Mucosa of rectum (tissue), 2 donors: ENCODE measurements at regions not wholly inside any gene's neighbourhood (a gene's known extent, or its start where the extent isn't known, plus 50 kb on each side); places are given as distances from the start of the nearest gene placed in this dataset.

ENCODE experiments used
- H3K27ac ChIP-seq, 2 donors: one replicate each; pipeline ENCODE4 v1.7.0; 2013; ENCODE audit warnings: inconsistent platforms in 2 of 2, low read depth in 2 of 2, low read length in 2 of 2
- H3K27me3 ChIP-seq, 2 donors: one replicate each; pipeline ENCODE4 v1.7.0; 2013; ENCODE audit warnings: low read length in 2 of 2; ENCODE audit not compliant: control insufficient read depth in 2 of 2, insufficient read depth in 2 of 2
- H3K36me3 ChIP-seq, 2 donors: one replicate each; pipeline ENCODE4 v1.7.0; 2013; ENCODE audit warnings: low read length in 2 of 2; ENCODE audit not compliant: control insufficient read depth in 2 of 2, insufficient read depth in 2 of 2
- H3K4me1 ChIP-seq, 2 donors: one replicate each; pipeline ENCODE4 v1.7.0; 2013; ENCODE audit warnings: low read length in 2 of 2, mild to moderate bottlenecking in 1 of 2; ENCODE audit not compliant: control insufficient read depth in 2 of 2, insufficient read depth in 2 of 2
- H3K4me3 ChIP-seq, 2 donors: one replicate each; pipeline ENCODE4 v1.7.0; 2013; ENCODE audit warnings: low read length in 2 of 2
- H3K9ac ChIP-seq, 2 donors: one replicate each; pipeline ENCODE4 v1.7.0; 2013; ENCODE audit warnings: low read length in 2 of 2, low read depth in 1 of 2, mild to moderate bottlenecking in 1 of 2
- H3K9me3 ChIP-seq, 2 donors: one replicate each; pipeline ENCODE4 v1.7.0; 2013; ENCODE audit warnings: low read length in 2 of 2; ENCODE audit not compliant: control insufficient read depth in 2 of 2
- donor health status: healthy.
- donor health status: Normal muscosa, but diverticular disease.

- no peaks in the 10 kb centered on the region for H3K36me3 ChIP-seq
- peaks cover 0 to 2% of the 10 kb centered on the region in 2 donors for H3K27me3 ChIP-seq
- no peak overlapping the region for H3K9ac ChIP-seq
- H3K4me3 ChIP-seq = no peak overlapping the region
- no peak overlapping the region for H3K27ac ChIP-seq
- H3K9me3 ChIP-seq = no peaks in the 10 kb centered on the region
- H3K4me1 ChIP-seq = no peaks in the 10 kb centered on the region
These were observed 81.4 kb upstream of the COL5A1 start for GRCh38 chr9:134560206-134560605.

DNA sequence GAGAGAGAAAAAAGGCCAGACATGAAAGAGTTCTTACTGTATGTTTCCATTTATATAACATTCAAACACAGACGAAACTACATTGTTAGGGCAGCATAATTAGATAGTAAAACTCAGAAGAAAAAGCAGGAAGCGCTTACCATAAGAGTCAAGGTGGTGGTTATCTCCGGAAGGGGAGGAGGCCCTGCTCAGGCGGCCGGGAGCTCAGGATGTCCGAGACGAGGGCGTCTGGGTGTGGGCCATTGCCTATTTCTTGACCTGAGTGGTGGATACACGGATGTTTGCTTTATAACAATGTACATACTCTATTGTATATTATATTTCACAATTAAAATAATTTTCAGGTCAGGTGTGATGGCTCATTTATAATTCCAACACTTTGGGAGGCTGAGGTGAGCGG lies 80.9 kb upstream of the COL5A1 start:
- no peak overlapping the region for H3K4me3 ChIP-seq
- H3K27me3 ChIP-seq = peaks cover 0 to 2% of the 10 kb centered on the region in 2 donors
- no peaks in the 10 kb centered on the region for H3K9me3 ChIP-seq
- no peak overlapping the region for H3K27ac ChIP-seq
- H3K4me1 ChIP-seq = no peaks in the 10 kb centered on the region
- no peaks in the 10 kb centered on the region for H3K36me3 ChIP-seq
- H3K9ac ChIP-seq = no peak overlapping the region

- Histone ChIP-seq H3K4me3 (no peak overlapping the region), H3K27me3 (peaks cover 0 to 2% of the 10 kb centered on the region in 2 donors), H3K9ac (no peak overlapping the region), H3K27ac (no peak overlapping the region), H3K9me3 (no peaks in the 10 kb centered on the region), H3K4me1 (no peaks in the 10 kb centered on the region), H3K36me3 (no peaks in the 10 kb centered on the region)
These were observed 80.0 kb upstream of the COL5A1 start for GRCh38 chr9:134561427-134562145.

DNA sequence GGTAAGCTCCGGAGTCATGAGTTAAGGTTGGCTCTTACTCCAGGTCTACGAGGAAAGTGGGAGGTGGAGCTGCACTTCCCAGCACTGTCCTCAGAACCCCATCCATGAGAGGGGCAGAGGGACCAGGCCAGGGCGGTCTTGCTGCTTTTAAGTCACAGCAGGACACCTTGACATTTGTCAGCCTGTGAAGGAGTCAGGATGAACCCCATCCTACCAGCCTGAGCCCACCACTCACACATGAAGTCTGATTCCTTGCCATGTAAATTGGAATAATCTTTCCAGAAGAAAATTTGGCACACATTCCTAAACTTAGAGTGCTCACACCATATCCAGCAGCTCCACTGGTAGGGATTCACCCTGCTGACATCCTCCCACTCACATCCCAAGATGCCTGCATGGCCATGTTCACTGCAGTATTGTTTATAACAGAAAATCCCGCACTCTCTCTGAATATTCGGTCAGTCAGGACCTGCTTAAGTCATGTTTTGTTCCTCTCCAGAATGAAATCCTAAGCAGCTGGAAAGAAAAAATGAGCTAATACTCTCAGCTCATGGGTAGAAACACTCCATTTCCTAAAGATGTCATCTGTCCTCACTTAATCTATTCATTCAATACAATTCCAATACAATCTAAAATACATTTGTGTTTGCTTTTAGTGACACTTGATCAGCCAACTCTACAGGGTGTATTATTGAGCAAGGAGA lies 79.3 kb upstream of the COL5A1 start:
- H3K4me1 ChIP-seq = no peaks in the 10 kb centered on the region
- no peak overlapping the region for H3K9ac ChIP-seq
- no peaks in the 10 kb centered on the region for H3K36me3 ChIP-seq
- peaks cover 0 to 2% of the 10 kb centered on the region in 2 donors for H3K27me3 ChIP-seq
- H3K27ac ChIP-seq = no peak overlapping the region
- H3K4me3 ChIP-seq = no peak overlapping the region
- H3K9me3 ChIP-seq = no peaks in the 10 kb centered on the region

- no peak overlapping the region for H3K4me3 ChIP-seq
- no peaks in the 10 kb centered on the region for H3K9me3 ChIP-seq
- no peak overlapping the region for H3K27ac ChIP-seq
- H3K27me3 ChIP-seq = peaks cover 0 to 2% of the 10 kb centered on the region in 2 donors
- no peak overlapping the region for H3K9ac ChIP-seq
- no peaks in the 10 kb centered on the region for H3K4me1 ChIP-seq
- no peaks in the 10 kb centered on the region for H3K36me3 ChIP-seq
These were observed 78.2 kb upstream of the COL5A1 start for GRCh38 chr9:134563397-134563796.

DNA sequence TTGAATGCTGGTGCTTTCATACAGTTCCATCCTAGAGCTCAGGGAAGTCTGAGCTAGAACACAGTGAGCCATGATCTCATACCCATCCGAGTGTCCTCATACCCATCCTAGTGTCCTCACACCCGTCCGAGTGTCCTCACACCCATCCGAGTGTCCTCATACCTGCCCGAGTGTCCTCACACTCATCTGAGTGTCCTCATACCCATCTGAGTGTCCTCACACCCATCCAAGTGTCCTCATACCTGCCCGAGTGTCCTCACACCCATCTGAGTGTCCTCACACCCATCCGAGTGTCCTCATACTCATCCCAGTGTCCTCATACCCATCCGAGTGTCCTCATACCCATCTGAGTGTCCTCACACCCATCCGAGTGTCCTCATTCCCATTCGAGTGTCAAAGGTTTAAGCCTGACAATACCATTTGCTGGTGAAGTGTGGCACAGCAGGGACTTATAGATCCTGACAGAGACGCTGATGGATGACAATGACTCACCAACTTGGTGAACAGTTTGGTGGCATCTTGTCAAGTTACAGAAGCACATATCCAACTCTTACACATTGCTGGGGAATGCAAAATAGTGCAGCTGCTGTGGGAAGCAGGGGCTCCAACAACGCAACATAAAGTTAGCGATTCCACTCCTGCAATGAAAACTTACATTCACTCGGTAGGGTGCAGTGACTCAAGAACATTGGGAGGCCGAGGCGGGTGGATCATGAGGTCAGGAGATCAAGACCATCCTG lies 77.0 kb upstream of the COL5A1 start:
- no peak overlapping the region for H3K9ac ChIP-seq
- no peak overlapping the region for H3K27ac ChIP-seq
- peaks cover 0 to 2% of the 10 kb centered on the region in 2 donors for H3K27me3 ChIP-seq
- H3K36me3 ChIP-seq = no peaks in the 10 kb centered on the region
- no peaks in the 10 kb centered on the region for H3K9me3 ChIP-seq
- H3K4me3 ChIP-seq = no peak overlapping the region
- H3K4me1 ChIP-seq = no peaks in the 10 kb centered on the region

- Histone ChIP-seq H3K4me3 (no peak overlapping the region), H3K4me1 (no peaks in the 10 kb centered on the region), H3K9ac (no peak overlapping the region), H3K9me3 (no peaks in the 10 kb centered on the region), H3K27me3 (no peaks in the 10 kb centered on the region), H3K27ac (no peak overlapping the region), H3K36me3 (no peaks in the 10 kb centered on the region)
These were observed 76.2 kb upstream of the COL5A1 start for GRCh38 chr9:134565316-134565915.

DNA sequence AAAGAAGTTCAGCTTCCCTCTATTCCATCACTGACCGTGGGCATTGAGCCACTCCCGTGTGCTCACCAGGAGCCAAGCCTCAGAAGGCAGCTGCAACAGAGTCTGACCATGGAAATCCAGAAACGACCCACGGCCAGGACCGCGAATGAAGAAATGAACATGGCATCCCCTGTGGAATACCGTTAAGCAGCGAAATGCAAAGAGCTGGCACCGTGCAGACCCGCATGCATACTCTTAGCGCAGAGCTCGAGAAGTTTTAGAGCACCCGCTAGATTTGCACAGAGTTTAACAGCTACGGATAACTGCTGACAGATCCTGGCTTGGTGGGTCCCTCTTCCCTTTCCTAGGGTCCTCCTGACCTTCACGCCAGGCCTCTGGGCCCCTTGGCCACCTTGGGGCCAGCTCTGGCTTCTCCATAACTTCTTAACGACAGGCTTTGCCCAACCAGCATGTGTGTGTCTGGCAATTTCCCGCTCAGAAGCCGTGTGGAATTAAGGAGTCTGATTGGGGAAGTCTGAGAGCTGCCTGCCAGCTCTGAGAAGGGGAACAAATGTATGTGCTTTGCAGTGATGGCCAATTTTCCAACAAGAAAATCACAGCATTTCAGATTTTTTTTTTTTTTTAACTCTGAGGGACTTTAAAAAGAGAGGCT lies 75.3 kb upstream of the COL5A1 start:
- H3K4me1 ChIP-seq = no peaks in the 10 kb centered on the region
- no peaks in the 10 kb centered on the region for H3K9me3 ChIP-seq
- H3K9ac ChIP-seq = no peak overlapping the region
- H3K4me3 ChIP-seq = no peak overlapping the region
- no peaks in the 10 kb centered on the region for H3K36me3 ChIP-seq
- H3K27ac ChIP-seq = no peak overlapping the region
- H3K27me3 ChIP-seq = no peaks in the 10 kb centered on the region

DNA sequence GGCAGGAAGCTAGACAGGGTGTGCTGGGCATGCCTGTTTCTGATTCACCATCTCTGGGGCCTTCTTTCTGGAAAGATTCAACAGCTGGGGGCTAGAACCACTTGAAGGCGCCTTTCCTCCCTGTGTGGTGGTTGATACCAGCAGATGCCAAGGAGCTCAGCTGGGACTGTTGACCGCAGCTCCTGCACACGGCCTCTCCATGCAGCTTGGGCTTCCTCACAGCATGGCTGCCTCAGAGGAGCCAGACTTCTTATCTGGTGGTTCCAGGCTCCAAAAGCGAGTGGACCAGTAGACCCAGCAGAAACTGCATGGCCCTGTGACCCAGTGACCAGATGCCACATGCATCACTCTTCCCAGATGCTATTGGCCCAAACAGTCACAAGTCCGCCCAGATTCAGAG lies 74.7 kb upstream of the COL5A1 start:
- Histone ChIP-seq H3K4me1 (no peaks in the 10 kb centered on the region), H3K27me3 (no peaks in the 10 kb centered on the region), H3K4me3 (no peak overlapping the region), H3K9ac (no peak overlapping the region), H3K9me3 (no peaks in the 10 kb centered on the region), H3K36me3 (no peaks in the 10 kb centered on the region), H3K27ac (no peak overlapping the region)
